ENCODE measurements at regions not wholly inside any gene's neighbourhood (a gene's known extent, or its start where the extent isn't known, plus 50 kb on each side); places are given as distances from the start of the nearest gene placed in this dataset.
A peak's percentile ranks its signal among the peaks of the same experiment; 100 is the strongest.

DNA sequence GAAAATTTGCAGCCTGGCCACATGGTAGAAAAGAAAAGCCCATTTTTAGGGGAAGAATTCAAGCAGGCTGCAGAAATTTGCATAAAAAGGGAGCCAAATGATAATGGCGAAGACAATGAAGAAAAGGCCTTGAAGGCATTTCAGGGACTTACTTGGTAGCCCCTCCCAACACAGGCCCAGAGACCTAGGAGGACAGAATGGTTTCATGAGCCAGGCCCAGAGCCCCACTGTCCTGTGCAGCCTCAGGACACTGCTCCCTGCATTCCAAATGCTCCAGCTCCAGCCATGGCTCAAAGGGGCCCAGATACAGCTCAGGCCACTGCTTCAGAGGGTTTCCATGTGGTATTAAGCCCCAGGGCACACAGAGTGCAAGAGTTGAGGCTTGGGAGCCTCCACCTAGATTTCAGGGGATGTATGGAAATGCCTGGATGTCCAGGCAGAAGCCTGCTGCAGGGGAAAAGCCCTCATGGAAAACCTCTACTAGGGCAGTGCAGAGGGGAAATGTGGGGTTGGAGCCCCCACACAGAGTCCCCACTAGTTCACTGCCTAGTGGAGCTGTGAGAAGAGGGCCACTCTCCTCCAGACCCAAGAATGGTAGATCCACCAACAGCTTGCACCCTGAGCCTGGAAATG lies 271.7 kb upstream of the KLF3 start (continued):
- TF ChIP-seq, protein P1, sequence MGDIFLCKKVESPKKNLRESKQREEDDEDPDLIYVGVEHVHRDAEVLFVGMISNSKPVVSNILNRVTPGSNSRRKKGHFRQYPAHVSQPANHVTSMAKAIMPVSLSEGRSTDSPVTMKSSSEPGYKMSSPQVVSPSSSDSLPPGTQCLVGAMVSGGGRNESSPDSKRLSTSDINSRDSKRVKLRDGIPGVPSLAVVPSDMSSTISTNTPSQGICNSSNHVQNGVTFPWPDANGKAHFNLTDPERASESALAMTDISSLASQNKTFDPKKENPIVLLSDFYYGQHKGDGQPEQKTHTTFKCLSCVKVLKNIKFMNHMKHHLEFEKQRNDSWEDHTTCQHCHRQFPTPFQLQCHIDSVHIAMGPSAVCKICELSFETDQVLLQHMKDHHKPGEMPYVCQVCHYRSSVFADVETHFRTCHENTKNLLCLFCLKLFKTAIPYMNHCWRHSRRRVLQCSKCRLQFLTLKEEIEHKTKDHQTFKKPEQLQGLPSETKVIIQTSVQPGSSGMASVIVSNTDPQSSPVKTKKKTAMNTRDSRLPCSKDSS (IDR thresholded peaks at IDR 0.05; ENCODE audit: low read depth, partially characterized antibody): peak; percentile 82
- TF ChIP-seq FOXK2 (conservative IDR thresholded peaks at IDR 0.05 in 1 of 2, IDR thresholded peaks at IDR 0.05 in 1 of 2; ENCODE audit: low read depth in 2 of 2) (no peak), TRIM24 (IDR thresholded peaks at IDR 0.05) (0 out of 4 replicates have a peak, but pooled peaks of 1 of the 2 experiments have one; percentile 26), CHCHD3 (CRISPR knock-in tag; IDR thresholded peaks at IDR 0.05) (no peak)
- TF ChIP-seq, protein P2, sequence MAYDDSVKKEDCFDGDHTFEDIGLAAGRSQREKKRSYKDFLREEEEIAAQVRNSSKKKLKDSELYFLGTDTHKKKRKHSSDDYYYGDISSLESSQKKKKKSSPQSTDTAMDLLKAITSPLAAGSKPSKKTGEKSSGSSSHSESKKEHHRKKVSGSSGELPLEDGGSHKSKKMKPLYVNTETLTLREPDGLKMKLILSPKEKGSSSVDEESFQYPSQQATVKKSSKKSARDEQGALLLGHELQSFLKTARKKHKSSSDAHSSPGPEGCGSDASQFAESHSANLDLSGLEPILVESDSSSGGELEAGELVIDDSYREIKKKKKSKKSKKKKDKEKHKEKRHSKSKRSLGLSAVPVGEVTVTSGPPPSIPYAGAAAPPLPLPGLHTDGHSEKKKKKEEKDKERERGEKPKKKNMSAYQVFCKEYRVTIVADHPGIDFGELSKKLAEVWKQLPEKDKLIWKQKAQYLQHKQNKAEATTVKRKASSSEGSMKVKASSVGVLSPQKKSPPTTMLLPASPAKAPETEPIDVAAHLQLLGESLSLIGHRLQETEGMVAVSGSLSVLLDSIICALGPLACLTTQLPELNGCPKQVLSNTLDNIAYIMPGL (CRISPR knock-in tag; IDR thresholded peaks at IDR 0.05): no peak
- TF ChIP-seq, protein P3, sequence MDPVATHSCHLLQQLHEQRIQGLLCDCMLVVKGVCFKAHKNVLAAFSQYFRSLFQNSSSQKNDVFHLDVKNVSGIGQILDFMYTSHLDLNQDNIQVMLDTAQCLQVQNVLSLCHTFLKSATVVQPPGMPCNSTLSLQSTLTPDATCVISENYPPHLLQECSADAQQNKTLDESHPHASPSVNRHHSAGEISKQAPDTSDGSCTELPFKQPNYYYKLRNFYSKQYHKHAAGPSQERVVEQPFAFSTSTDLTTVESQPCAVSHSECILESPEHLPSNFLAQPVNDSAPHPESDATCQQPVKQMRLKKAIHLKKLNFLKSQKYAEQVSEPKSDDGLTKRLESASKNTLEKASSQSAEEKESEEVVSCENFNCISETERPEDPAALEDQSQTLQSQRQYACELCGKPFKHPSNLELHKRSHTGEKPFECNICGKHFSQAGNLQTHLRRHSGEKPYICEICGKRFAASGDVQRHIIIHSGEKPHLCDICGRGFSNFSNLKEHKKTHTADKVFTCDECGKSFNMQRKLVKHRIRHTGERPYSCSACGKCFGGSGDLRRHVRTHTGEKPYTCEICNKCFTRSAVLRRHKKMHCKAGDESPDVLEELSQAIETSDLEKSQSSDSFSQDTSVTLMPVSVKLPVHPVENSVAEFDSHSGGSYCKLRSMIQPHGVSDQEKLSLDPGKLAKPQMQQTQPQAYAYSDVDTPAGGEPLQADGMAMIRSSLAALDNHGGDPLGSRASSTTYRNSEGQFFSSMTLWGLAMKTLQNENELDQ (CRISPR knock-in tag; IDR thresholded peaks at IDR 0.05; ENCODE audit: borderline replicate concordance): no peak
- TF ChIP-seq, protein P4, sequence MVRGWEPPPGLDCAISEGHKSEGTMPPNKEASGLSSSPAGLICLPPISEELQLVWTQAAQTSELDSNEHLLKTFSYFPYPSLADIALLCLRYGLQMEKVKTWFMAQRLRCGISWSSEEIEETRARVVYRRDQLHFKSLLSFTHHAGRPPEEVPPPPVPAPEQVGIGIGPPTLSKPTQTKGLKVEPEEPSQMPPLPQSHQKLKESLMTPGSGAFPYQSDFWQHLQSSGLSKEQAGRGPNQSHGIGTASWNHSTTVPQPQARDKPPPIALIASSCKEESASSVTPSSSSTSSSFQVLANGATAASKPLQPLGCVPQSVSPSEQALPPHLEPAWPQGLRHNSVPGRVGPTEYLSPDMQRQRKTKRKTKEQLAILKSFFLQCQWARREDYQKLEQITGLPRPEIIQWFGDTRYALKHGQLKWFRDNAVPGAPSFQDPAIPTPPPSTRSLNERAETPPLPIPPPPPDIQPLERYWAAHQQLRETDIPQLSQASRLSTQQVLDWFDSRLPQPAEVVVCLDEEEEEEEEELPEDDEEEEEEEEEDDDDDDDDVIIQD (CRISPR knock-in tag; IDR thresholded peaks at IDR 0.05): no peak

Measured in K562 (cell line).